ENCODE measurements at regions not wholly inside any gene's neighbourhood (a gene's known extent, or its start where the extent isn't known, plus 50 kb on each side); places are given as distances from the start of the nearest gene placed in this dataset.

DNA sequence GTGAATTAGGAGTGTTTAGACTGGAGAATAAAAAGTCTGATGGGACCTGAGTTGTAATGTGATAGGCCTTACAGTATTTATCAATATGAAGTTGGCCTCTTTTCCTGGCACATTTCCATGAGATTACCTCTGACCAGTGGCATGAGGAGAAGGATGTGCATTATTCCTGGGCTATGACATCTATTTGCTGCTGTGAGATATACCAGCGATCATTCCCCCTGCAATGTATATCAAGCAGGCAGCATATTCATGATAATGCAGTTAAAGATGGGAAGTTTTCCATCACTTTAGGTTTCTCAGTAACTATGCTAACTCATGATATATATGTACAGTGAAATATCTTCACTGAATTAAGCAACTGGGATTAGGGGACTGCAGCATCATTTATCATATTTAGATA, 142.8 kb upstream of the MBL2 start:
- Histone ChIP-seq H2BK15ac (ENCODE audit: low read depth, low read length) (no peak overlapping the region), H3K56ac (ENCODE audit: insufficient read length, low read depth, low read length) (no peak overlapping the region), H3K79me1 (ENCODE audit: insufficient read depth, low read depth, low read length, poor library complexity, severe bottlenecking) (no peaks in the 10 kb centered on the region), H3K9me3 (ENCODE audit: control insufficient read depth, low read depth, low read length) (no peaks in the 10 kb centered on the region), H4K91ac (ENCODE audit: insufficient read length, low read depth, low read length) (no peak overlapping the region), H3K4me1 (ENCODE audit: insufficient read depth, low read length) (peaks cover 2% of the 10 kb centered on the region; the same call in 1 of the 2 replicates), H2BK20ac (ENCODE audit: low read depth, low read length, poor library complexity, severe bottlenecking) (no peak overlapping the region), H3K27ac (ENCODE audit: insufficient read length, low read depth, low read length) (no peak overlapping the region), H3K14ac (ENCODE audit: insufficient read depth, low read length) (no peak overlapping the region), H2BK12ac (ENCODE audit: insufficient read length, low read depth, low read length) (no peak overlapping the region), H2BK5ac (ENCODE audit: insufficient read length, low read length) (no peak overlapping the region), H3K23ac (ENCODE audit: insufficient read length, low read depth, low read length) (no peak overlapping the region), H3K4ac (ENCODE audit: low read depth, low read length) (no peak overlapping the region), H3K18ac (ENCODE audit: insufficient read length, low read depth, low read length) (no peak overlapping the region), H3K23me2 (ENCODE audit: insufficient read length, low read depth, low read length, poor library complexity, severe bottlenecking) (no peaks in the 10 kb centered on the region), H3K9ac (ENCODE audit: extremely low read depth, insufficient read length, low read length) (no peak overlapping the region), H3K4me2 (ENCODE audit: insufficient read depth, insufficient read length, low read length) (no peak overlapping the region), H3T11ph (ENCODE audit: low read length) (no peak overlapping the region), H4K8ac (replicated peaks; ENCODE audit: insufficient read length, low read depth, low read length) (no peak overlapping the region), H3K27me3 (ENCODE audit: insufficient read depth, low read length) (no peaks in the 10 kb centered on the region), H4K20me1 (ENCODE audit: control insufficient read depth, insufficient read depth, insufficient read length) (no peaks in the 10 kb centered on the region), H2AK5ac (ENCODE audit: insufficient read length, low read length) (no peak overlapping the region), H3K79me2 (ENCODE audit: insufficient read depth, low read length) (no peaks in the 10 kb centered on the region; the same call in 1 of the 2 replicates), H2BK120ac (ENCODE audit: low read depth, low read length, poor library complexity, severe bottlenecking) (no peak overlapping the region), H4K5ac (ENCODE audit: insufficient read length, low read depth, low read length) (no peak overlapping the region), H2AFZ (ENCODE audit: low read length) (no peak overlapping the region)
- no peaks in the 10 kb centered on the region for H3K27me3 Mint-ChIP-seq (ENCODE audit: low read depth)
- no peak overlapping the region; a peak in 1 of 7 replicates for H3K27ac Mint-ChIP-seq
- H3K9me3 Mint-ChIP-seq, result no peaks in the 10 kb centered on the region
- TF ChIP-seq, protein P1, sequence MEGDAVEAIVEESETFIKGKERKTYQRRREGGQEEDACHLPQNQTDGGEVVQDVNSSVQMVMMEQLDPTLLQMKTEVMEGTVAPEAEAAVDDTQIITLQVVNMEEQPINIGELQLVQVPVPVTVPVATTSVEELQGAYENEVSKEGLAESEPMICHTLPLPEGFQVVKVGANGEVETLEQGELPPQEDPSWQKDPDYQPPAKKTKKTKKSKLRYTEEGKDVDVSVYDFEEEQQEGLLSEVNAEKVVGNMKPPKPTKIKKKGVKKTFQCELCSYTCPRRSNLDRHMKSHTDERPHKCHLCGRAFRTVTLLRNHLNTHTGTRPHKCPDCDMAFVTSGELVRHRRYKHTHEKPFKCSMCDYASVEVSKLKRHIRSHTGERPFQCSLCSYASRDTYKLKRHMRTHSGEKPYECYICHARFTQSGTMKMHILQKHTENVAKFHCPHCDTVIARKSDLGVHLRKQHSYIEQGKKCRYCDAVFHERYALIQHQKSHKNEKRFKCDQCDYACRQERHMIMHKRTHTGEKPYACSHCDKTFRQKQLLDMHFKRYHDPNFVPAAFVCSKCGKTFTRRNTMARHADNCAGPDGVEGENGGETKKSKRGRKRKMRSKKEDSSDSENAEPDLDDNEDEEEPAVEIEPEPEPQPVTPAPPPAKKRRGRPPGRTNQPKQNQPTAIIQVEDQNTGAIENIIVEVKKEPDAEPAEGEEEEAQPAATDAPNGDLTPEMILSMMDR (conservative IDR thresholded peaks at IDR 0.05), result no peak
- no peak overlapping the region for H3K4me3 Mint-ChIP-seq
- no peak for DNase-seq
- H3K36me3 Mint-ChIP-seq (ENCODE audit: insufficient read depth in 1 of 3, low read depth in 3 of 3), result peaks cover 0 to 2% (median 0%) of the 10 kb centered on the region in 3 experiments; a peak in 2 of 7 replicates
- peaks cover 27 to 36% of the 10 kb centered on the region in 2 experiments for H3K4me1 Mint-ChIP-seq
- no CpG with 5 or more reads among the region's 1 CpG for WGBS (ENCODE audit: extremely low coverage, insufficient read length, low lambda C conversion rate)
